ENCODE measurements at regions not wholly inside any gene's neighbourhood (a gene's known extent, or its start where the extent isn't known, plus 50 kb on each side); places are given as distances from the start of the nearest gene placed in this dataset.

DNA sequence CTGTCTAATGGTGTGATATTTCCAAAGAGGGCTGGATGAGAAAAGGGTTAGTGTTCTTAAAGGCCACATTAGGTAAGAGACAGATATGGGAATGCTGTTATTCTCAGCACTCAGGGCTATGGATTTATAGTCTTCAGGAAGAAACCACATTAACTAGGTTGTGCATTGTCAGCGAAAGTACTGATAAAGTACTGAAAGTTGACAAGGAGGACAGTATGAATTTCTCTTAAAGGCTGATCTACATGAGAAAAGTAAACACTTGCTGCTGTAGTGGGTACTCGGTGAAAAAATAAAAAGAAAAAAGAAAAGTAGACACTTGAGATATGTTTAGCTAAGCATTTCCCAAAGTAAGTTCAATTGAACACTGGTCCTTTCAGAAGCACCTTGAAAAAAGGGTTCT, 381.0 kb upstream of the RPS23 start:
- H3K79me2 ChIP-seq (ENCODE audit: insufficient read depth, low read length): no peaks in the 10 kb centered on the region
- no peak overlapping the region for H3K27ac ChIP-seq (ENCODE audit: low read depth, low read length)
- Mint-ChIP-seq H3K4me3 (ENCODE audit: unreplicated experiment) (no peak overlapping the region), H3K36me3 (ENCODE audit: low read depth, unreplicated experiment) (no peaks in the 10 kb centered on the region), H3K27ac (ENCODE audit: unreplicated experiment) (no peak overlapping the region), H3K27me3 (ENCODE audit: low read depth, unreplicated experiment) (no peaks in the 10 kb centered on the region), H3K4me1 (ENCODE audit: low read depth, unreplicated experiment) (no peaks in the 10 kb centered on the region), H3K9me3 (ENCODE audit: unreplicated experiment) (peaks cover 2% of the 10 kb centered on the region)
- H2AFZ ChIP-seq (ENCODE audit: low read depth, low read length): no peak overlapping the region
- no peak for DNase-seq (ENCODE audit: low read depth)
- no peaks in the 10 kb centered on the region for H3K27me3 ChIP-seq (ENCODE audit: insufficient read depth, low read length)
- H3K9me3 ChIP-seq (ENCODE audit: insufficient read depth, low read depth, low read length): no peaks in the 10 kb centered on the region
- H3K4me3 ChIP-seq (ENCODE audit: insufficient read depth, low read depth, low read length): no peak overlapping the region
- no peaks in the 10 kb centered on the region for H4K20me1 ChIP-seq (ENCODE audit: insufficient read depth, low read length)
- no peaks in the 10 kb centered on the region for H3K4me1 ChIP-seq (ENCODE audit: insufficient read depth, low read length)
- no peak overlapping the region for H3K4me2 ChIP-seq (ENCODE audit: low read length)
- H3K36me3 ChIP-seq (ENCODE audit: insufficient read depth, low read length): no peaks in the 10 kb centered on the region
- H3K9ac ChIP-seq (ENCODE audit: low read length): no peak overlapping the region
- no peak for TF ChIP-seq CTCF (IDR thresholded peaks at IDR 0.05; ENCODE audit: insufficient read depth, low read depth, low read length)
- no peak for TF ChIP-seq EZH2 (IDR thresholded peaks at IDR 0.05; ENCODE audit: insufficient read depth, low read length)
- FAIRE-seq: no peak

DNA sequence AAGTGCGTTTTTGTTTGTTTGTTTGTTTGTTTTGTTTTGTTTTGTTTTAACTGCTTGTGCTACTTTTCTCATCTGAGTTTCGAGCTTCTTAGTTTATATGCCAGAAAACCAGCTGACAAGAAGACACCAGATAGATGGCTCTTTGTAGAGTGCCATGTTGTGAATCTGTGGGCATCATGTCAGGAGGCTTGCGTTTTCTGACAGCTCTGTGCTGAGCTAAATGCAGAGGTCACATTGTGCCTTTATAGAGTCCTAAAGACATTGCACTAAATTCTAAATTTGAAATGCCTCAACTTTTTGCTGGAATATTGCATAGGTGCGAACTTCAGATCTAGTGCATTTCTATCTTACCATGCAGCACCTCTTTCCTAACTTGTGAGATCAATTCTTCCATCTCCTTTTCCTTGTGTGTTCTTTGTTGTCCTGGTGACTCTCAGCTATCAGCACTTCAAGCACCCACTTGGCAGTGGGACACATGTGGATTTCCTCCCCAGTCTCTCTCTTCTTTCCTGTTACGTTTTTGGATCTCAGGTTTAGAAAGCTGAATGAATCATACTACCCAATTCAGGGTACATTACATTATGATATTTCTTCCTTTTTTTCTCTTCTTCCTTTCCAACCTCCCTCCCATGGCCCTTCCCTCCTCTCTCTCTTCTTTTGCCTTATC, 379.0 kb upstream of the RPS23 start:
- H3K79me2 ChIP-seq (ENCODE audit: insufficient read depth, low read length): no peaks in the 10 kb centered on the region
- no peaks in the 10 kb centered on the region for H3K4me1 Mint-ChIP-seq (ENCODE audit: low read depth, unreplicated experiment)
- H3K27ac ChIP-seq (ENCODE audit: low read depth, low read length): no peak overlapping the region
- no peak overlapping the region for H3K27ac Mint-ChIP-seq (ENCODE audit: unreplicated experiment)
- no peak overlapping the region for H3K4me3 Mint-ChIP-seq (ENCODE audit: unreplicated experiment)
- no peaks in the 10 kb centered on the region for H3K9me3 ChIP-seq (ENCODE audit: insufficient read depth, low read depth, low read length)
- H3K4me3 ChIP-seq (ENCODE audit: insufficient read depth, low read depth, low read length): no peak overlapping the region
- DNase-seq (ENCODE audit: low read depth) (no peak), FAIRE-seq (no peak)
- H3K36me3 ChIP-seq (ENCODE audit: insufficient read depth, low read length): no peaks in the 10 kb centered on the region
- no peaks in the 10 kb centered on the region for H3K27me3 ChIP-seq (ENCODE audit: insufficient read depth, low read length)
- H3K9me3 Mint-ChIP-seq (ENCODE audit: unreplicated experiment): peaks cover 2% of the 10 kb centered on the region
- no peak overlapping the region for H3K4me2 ChIP-seq (ENCODE audit: low read length)
- H4K20me1 ChIP-seq (ENCODE audit: insufficient read depth, low read length): no peaks in the 10 kb centered on the region
- H3K9ac ChIP-seq (ENCODE audit: low read length): no peak overlapping the region
- H3K36me3 Mint-ChIP-seq (ENCODE audit: low read depth, unreplicated experiment): no peaks in the 10 kb centered on the region
- TF ChIP-seq CTCF (IDR thresholded peaks at IDR 0.05; ENCODE audit: insufficient read depth, low read depth, low read length) (no peak), EZH2 (IDR thresholded peaks at IDR 0.05; ENCODE audit: insufficient read depth, low read length) (no peak)
- H2AFZ ChIP-seq (ENCODE audit: low read depth, low read length): no peak overlapping the region
- no peaks in the 10 kb centered on the region for H3K4me1 ChIP-seq (ENCODE audit: insufficient read depth, low read length)
- H3K27me3 Mint-ChIP-seq (ENCODE audit: low read depth, unreplicated experiment): no peaks in the 10 kb centered on the region

- no peaks in the 10 kb centered on the region for H3K9me3 ChIP-seq (ENCODE audit: insufficient read depth, low read depth, low read length)
- H2AFZ ChIP-seq (ENCODE audit: low read depth, low read length): no peak overlapping the region
- H3K27me3 ChIP-seq (ENCODE audit: insufficient read depth, low read length): no peaks in the 10 kb centered on the region
- Mint-ChIP-seq H3K36me3 (ENCODE audit: low read depth, unreplicated experiment) (no peaks in the 10 kb centered on the region), H3K4me3 (ENCODE audit: unreplicated experiment) (no peak overlapping the region), H3K9me3 (ENCODE audit: unreplicated experiment) (peaks cover 2% of the 10 kb centered on the region), H3K4me1 (ENCODE audit: low read depth, unreplicated experiment) (no peaks in the 10 kb centered on the region), H3K27me3 (ENCODE audit: low read depth, unreplicated experiment) (no peaks in the 10 kb centered on the region), H3K27ac (ENCODE audit: unreplicated experiment) (no peak overlapping the region)
- no peak overlapping the region for H3K9ac ChIP-seq (ENCODE audit: low read length)
- H3K4me3 ChIP-seq (ENCODE audit: insufficient read depth, low read depth, low read length): no peak overlapping the region
- no peak overlapping the region for H3K4me2 ChIP-seq (ENCODE audit: low read length)
- no peaks in the 10 kb centered on the region for H3K79me2 ChIP-seq (ENCODE audit: insufficient read depth, low read length)
- FAIRE-seq (no peak), DNase-seq (ENCODE audit: low read depth) (no peak)
- no peak overlapping the region for H3K27ac ChIP-seq (ENCODE audit: low read depth, low read length)
- no peak for TF ChIP-seq EZH2 (IDR thresholded peaks at IDR 0.05; ENCODE audit: insufficient read depth, low read length)
- no peak for TF ChIP-seq CTCF (IDR thresholded peaks at IDR 0.05; ENCODE audit: insufficient read depth, low read depth, low read length)
- H3K36me3 ChIP-seq (ENCODE audit: insufficient read depth, low read length): no peaks in the 10 kb centered on the region
- H4K20me1 ChIP-seq (ENCODE audit: insufficient read depth, low read length): no peaks in the 10 kb centered on the region
- no peaks in the 10 kb centered on the region for H3K4me1 ChIP-seq (ENCODE audit: insufficient read depth, low read length)
Measured at GRCh38 chr5:82656341-82656761, 378.2 kb upstream of the RPS23 start.
